ENCODE measurements at regions not wholly inside any gene's neighbourhood (a gene's known extent, or its start where the extent isn't known, plus 50 kb on each side); places are given as distances from the start of the nearest gene placed in this dataset.

- no peak for DNase-seq (ENCODE audit: low read depth in 1 of 2, low spot score in 1 of 2)
- no peak for TF ChIP-seq CTCF (IDR thresholded peaks at IDR 0.05; ENCODE audit: insufficient read depth, low read length)
- no peak for TF ChIP-seq GABPA (IDR thresholded peaks at IDR 0.05; ENCODE audit: low read depth)
- no peak for TF ChIP-seq POLR2AphosphoS5 (IDR thresholded peaks at IDR 0.05; ENCODE audit: low read depth)
- no peak for TF ChIP-seq REST (IDR thresholded peaks at IDR 0.05; ENCODE audit: insufficient replicate concordance, low read depth)
- no peak for TF ChIP-seq SPI1 (IDR thresholded peaks at IDR 0.05; ENCODE audit: borderline replicate concordance, low read depth)
- H3K27me3 ChIP-seq (ENCODE audit: insufficient read depth, poor library complexity, severe bottlenecking) = no peaks in the 10 kb centered on the region
- H3K27ac ChIP-seq (replicated peaks) = no peak overlapping the region
- no peak overlapping the region for H3K4me3 ChIP-seq (replicated peaks; ENCODE audit: insufficient read depth, low read length)
Measured at GRCh38 chr6:95328231-95328630, 249.1 kb upstream of the MANEA start.

DNA sequence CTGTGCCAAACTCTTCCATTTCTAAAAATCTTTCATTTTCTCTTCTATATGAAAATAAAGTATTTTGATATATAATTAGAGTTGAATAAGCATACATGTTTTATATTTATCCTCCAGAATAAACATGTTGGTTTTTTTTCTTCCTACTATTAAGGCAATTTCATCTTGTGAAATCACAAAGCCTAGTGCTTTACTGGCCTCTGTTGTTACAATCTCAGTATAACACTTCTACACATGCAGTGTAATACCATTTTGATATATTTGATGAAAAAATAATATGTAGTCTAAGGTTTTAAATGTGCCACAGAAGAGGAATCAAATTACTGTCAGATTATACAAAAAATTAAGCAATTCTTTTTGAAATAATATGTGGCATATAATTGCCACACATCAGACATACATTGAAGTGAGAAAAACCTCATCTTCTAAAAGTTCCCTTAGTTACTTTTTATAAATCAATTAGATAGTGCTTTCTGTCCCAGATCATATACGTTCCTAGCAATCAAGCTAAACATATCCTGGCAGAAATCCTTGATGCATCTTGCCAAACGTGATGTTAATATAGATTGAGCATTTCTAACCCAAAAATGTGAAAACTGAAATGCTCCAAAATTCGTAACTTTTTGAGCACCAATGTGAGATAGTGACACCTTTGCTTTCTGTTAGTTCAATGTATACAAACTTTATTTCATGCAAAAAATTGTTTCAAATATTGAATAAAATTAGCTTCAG lies 225.1 kb upstream of the MANEA start:
- TF ChIP-seq REST (IDR thresholded peaks at IDR 0.05; ENCODE audit: insufficient replicate concordance, low read depth) = no peak
- no peak for TF ChIP-seq SPI1 (IDR thresholded peaks at IDR 0.05; ENCODE audit: borderline replicate concordance, low read depth)
- TF ChIP-seq GABPA (IDR thresholded peaks at IDR 0.05; ENCODE audit: low read depth) = no peak
- TF ChIP-seq CTCF (IDR thresholded peaks at IDR 0.05; ENCODE audit: insufficient read depth, low read length) = no peak
- TF ChIP-seq POLR2AphosphoS5 (IDR thresholded peaks at IDR 0.05; ENCODE audit: low read depth) = no peak
- no peaks in the 10 kb centered on the region for H3K27me3 ChIP-seq (ENCODE audit: insufficient read depth, poor library complexity, severe bottlenecking)
- no peak for DNase-seq (ENCODE audit: low read depth in 1 of 2, low spot score in 1 of 2)

DNA sequence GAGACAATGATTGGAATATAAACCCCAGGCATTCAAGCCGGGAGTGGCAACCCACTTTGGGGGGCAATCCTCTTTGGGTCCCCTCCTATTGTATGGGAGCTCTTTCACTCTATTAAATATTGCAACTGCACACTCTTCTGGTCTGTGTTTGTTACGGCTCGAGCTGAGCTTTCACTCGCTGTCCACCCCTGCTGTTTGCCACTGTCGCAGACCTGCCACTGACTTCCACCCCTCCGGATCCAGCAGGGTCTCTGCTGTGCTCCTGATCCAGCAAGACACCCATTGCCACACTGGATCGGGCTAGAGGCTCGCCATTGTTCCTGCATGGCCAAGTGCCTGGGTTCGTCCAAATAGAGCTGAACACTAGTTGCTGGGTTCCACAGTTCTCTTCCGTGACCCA lies 222.8 kb upstream of the MANEA start:
- DNase-seq (ENCODE audit: low read depth in 1 of 2, low spot score in 1 of 2) = no peak
- Histone ChIP-seq H3K27me3 (ENCODE audit: insufficient read depth, poor library complexity, severe bottlenecking) (no peaks in the 10 kb centered on the region), H3K4me3 (replicated peaks; ENCODE audit: insufficient read depth, low read length) (no peak overlapping the region), H3K27ac (replicated peaks) (no peak overlapping the region)
- TF ChIP-seq REST (IDR thresholded peaks at IDR 0.05; ENCODE audit: insufficient replicate concordance, low read depth) (no peak), POLR2AphosphoS5 (IDR thresholded peaks at IDR 0.05; ENCODE audit: low read depth) (no peak), CTCF (IDR thresholded peaks at IDR 0.05; ENCODE audit: insufficient read depth, low read length) (no peak), SPI1 (IDR thresholded peaks at IDR 0.05; ENCODE audit: borderline replicate concordance, low read depth) (no peak), GABPA (IDR thresholded peaks at IDR 0.05; ENCODE audit: low read depth) (no peak)

More for the DNA sequence above, 225.1 kb upstream of the MANEA start:
- Histone ChIP-seq H3K4me3 (replicated peaks; ENCODE audit: insufficient read depth, low read length) (no peak overlapping the region), H3K27ac (replicated peaks) (no peak overlapping the region)
